DOHH2 (cell line): ENCODE measurements at regions not wholly inside any gene's neighbourhood (a gene's known extent, or its start where the extent isn't known, plus 50 kb on each side); places are given as distances from the start of the nearest gene placed in this dataset.

Source experiments
- EZH2phosphoT487 ChIP-seq: fragments of 200-600 bp; sonication (generic); IDR thresholded peaks from 2 replicates; pipeline ENCODE4 v1.6.1; 2017; ENCODE audit warnings: borderline replicate concordance, mild to moderate bottlenecking, antibody characterized with exemption, low read length, moderate library complexity, mixed read lengths
- TF ChIP-seq, protein P1 (sequence below): fragments of 200-600 bp; sonication (generic); IDR thresholded peaks from one replicate; pipeline ENCODE4 v1.5.1; 2014; ENCODE audit warnings: antibody characterized with exemption, mild to moderate bottlenecking, low read depth, low read length; ENCODE audit not compliant: poor library complexity, severe bottlenecking

DNA sequence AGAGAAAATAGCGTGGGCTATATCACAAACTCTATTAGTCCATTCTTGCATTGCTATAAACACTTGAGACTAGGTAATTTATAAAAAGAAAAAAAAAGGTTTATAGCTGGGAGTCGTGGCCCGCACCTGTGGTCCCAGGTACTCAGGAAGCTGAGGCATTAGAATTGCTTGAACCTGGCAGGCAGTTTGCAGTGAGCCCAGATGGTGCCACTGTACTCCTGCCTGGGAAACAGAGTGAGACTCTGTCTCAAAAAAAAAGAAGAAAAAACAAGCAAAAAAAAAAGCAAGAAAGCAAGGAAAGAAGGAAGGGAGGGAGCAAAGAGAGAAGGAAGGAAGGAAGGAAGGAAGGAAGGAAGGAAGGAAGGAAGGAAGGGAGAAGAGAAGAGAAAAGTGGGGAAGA lies 904.2 kb upstream of the EDIL3 start:
- TF ChIP-seq EZH2phosphoT487: no peak
- TF ChIP-seq, protein P1, sequence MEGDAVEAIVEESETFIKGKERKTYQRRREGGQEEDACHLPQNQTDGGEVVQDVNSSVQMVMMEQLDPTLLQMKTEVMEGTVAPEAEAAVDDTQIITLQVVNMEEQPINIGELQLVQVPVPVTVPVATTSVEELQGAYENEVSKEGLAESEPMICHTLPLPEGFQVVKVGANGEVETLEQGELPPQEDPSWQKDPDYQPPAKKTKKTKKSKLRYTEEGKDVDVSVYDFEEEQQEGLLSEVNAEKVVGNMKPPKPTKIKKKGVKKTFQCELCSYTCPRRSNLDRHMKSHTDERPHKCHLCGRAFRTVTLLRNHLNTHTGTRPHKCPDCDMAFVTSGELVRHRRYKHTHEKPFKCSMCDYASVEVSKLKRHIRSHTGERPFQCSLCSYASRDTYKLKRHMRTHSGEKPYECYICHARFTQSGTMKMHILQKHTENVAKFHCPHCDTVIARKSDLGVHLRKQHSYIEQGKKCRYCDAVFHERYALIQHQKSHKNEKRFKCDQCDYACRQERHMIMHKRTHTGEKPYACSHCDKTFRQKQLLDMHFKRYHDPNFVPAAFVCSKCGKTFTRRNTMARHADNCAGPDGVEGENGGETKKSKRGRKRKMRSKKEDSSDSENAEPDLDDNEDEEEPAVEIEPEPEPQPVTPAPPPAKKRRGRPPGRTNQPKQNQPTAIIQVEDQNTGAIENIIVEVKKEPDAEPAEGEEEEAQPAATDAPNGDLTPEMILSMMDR: no peak
